ENCODE measurements at regions not wholly inside any gene's neighbourhood (a gene's known extent, or its start where the extent isn't known, plus 50 kb on each side); places are given as distances from the start of the nearest gene placed in this dataset.

GRCh38 chr14:43408472-43408871 is 1098.6 kb downstream of the FSCB start:
- H3K4me1 ChIP-seq = no peaks in the 10 kb centered on the region
- Mint-ChIP-seq H3K27me3 (ENCODE audit: insufficient read depth, unreplicated experiment) (no peaks in the 10 kb centered on the region), H3K4me3 (ENCODE audit: unreplicated experiment) (no peak overlapping the region), H3K36me3 (ENCODE audit: insufficient read depth, unreplicated experiment) (no peaks in the 10 kb centered on the region), H3K9me3 (ENCODE audit: unreplicated experiment) (peaks cover 16% of the 10 kb centered on the region), H3K4me1 (ENCODE audit: low read depth, unreplicated experiment) (no peaks in the 10 kb centered on the region), H3K27ac (ENCODE audit: unreplicated experiment) (no peak overlapping the region)
- no peaks in the 10 kb centered on the region for H3K27me3 ChIP-seq (replicated peaks; ENCODE audit: control insufficient read depth, insufficient read depth, low read length)
- no peaks in the 10 kb centered on the region for H3K9me3 ChIP-seq
- ChIA-PET POLR2A (no interaction called here), CTCF (no interaction called here)
- no TSS peak for BruUV-seq (replicated peaks)
- intact Hi-C loops (cut with micrococcal nuclease; ENCODE audit: unreplicated experiment) = no loop called here
- no peak for TF ChIP-seq CTCF (IDR thresholded peaks at IDR 0.05; ENCODE audit: insufficient read depth in 1 of 2, low read depth in 1 of 2, low read length in 1 of 2, severe bottlenecking in 1 of 2, unreplicated experiment in 1 of 2)
- no peak overlapping the region for H3K4me3 ChIP-seq (ENCODE audit: low read depth, low read length)
- no peak for DNase-seq
- no peaks in the 10 kb centered on the region for H3K36me3 ChIP-seq (ENCODE audit: control insufficient read depth, insufficient read depth, low read length)

GRCh38 chr14:43407706-43408105 is 1099.4 kb downstream of the FSCB start:
- no peak for DNase-seq
- ChIA-PET CTCF (no interaction called here), POLR2A (no interaction called here)
- H3K4me1 Mint-ChIP-seq (ENCODE audit: low read depth, unreplicated experiment) = no peaks in the 10 kb centered on the region
- BruUV-seq (replicated peaks) = no TSS peak
- H3K36me3 Mint-ChIP-seq (ENCODE audit: insufficient read depth, unreplicated experiment) = no peaks in the 10 kb centered on the region
- Histone ChIP-seq H3K9me3 (no peaks in the 10 kb centered on the region), H3K36me3 (ENCODE audit: control insufficient read depth, insufficient read depth, low read length) (no peaks in the 10 kb centered on the region), H3K4me1 (no peaks in the 10 kb centered on the region), H3K27me3 (replicated peaks; ENCODE audit: control insufficient read depth, insufficient read depth, low read length) (no peaks in the 10 kb centered on the region), H3K4me3 (ENCODE audit: low read depth, low read length) (no peak overlapping the region)
- TF ChIP-seq CTCF (IDR thresholded peaks at IDR 0.05; ENCODE audit: insufficient read depth in 1 of 2, low read depth in 1 of 2, low read length in 1 of 2, severe bottlenecking in 1 of 2, unreplicated experiment in 1 of 2) = no peak
- intact Hi-C loops (cut with micrococcal nuclease; ENCODE audit: unreplicated experiment) = no loop called here
- no peak overlapping the region for H3K4me3 Mint-ChIP-seq (ENCODE audit: unreplicated experiment)
- H3K27me3 Mint-ChIP-seq (ENCODE audit: insufficient read depth, unreplicated experiment) = no peaks in the 10 kb centered on the region
- H3K9me3 Mint-ChIP-seq (ENCODE audit: unreplicated experiment) = peaks cover 16% of the 10 kb centered on the region
- H3K27ac Mint-ChIP-seq (ENCODE audit: unreplicated experiment) = no peak overlapping the region

GRCh38 chr14:43406931-43407330 is 1100.2 kb downstream of the FSCB start:
- no peaks in the 10 kb centered on the region for H3K9me3 ChIP-seq
- CTCF ChIA-PET = no interaction called here
- Mint-ChIP-seq H3K27me3 (ENCODE audit: insufficient read depth, unreplicated experiment) (no peaks in the 10 kb centered on the region), H3K27ac (ENCODE audit: unreplicated experiment) (no peak overlapping the region), H3K36me3 (ENCODE audit: insufficient read depth, unreplicated experiment) (no peaks in the 10 kb centered on the region), H3K4me3 (ENCODE audit: unreplicated experiment) (no peak overlapping the region), H3K4me1 (ENCODE audit: low read depth, unreplicated experiment) (no peaks in the 10 kb centered on the region), H3K9me3 (ENCODE audit: unreplicated experiment) (peaks cover 16% of the 10 kb centered on the region)
- no TSS peak for BruUV-seq (replicated peaks)
- DNase-seq = no peak
- H3K36me3 ChIP-seq (ENCODE audit: control insufficient read depth, insufficient read depth, low read length) = no peaks in the 10 kb centered on the region
- no peak overlapping the region for H3K4me3 ChIP-seq (ENCODE audit: low read depth, low read length)
- no peaks in the 10 kb centered on the region for H3K27me3 ChIP-seq (replicated peaks; ENCODE audit: control insufficient read depth, insufficient read depth, low read length)
- POLR2A ChIA-PET = no interaction called here
- H3K4me1 ChIP-seq = no peaks in the 10 kb centered on the region
- TF ChIP-seq CTCF (IDR thresholded peaks at IDR 0.05; ENCODE audit: insufficient read depth in 1 of 2, low read depth in 1 of 2, low read length in 1 of 2, severe bottlenecking in 1 of 2, unreplicated experiment in 1 of 2) = no peak
- intact Hi-C loops (cut with micrococcal nuclease; ENCODE audit: unreplicated experiment) = no loop called here

Data from Caco-2 (cell line).